Upper lobe of left lung (tissue), 4 donors: ENCODE measurements at regions not wholly inside any gene's neighbourhood (a gene's known extent, or its start where the extent isn't known, plus 50 kb on each side); places are given as distances from the start of the nearest gene placed in this dataset.

Source experiments
- CTCF ChIP-seq, 6 experiments: fragments of 450-650 bp in 4 of 6; fragments of 200-600 bp in 2 of 6; sonication (generic) in 2 of 6; IDR thresholded peaks; one replicate each; pipeline ENCODE4 v1.5.1; 2016 to 2019; ENCODE audit warnings: antibody characterized with exemption in 6 of 6
- EP300 ChIP-seq, 4 donors: sonication (generic); formaldehyde crosslinking; IDR thresholded peaks; one replicate each; pipeline ENCODE4 v1.5.1; 2017; ENCODE audit warnings: antibody characterized with exemption in 4 of 4, control low read depth in 2 of 4
- POLR2A ChIP-seq, 4 donors: fragments of 450-650 bp; IDR thresholded peaks; one replicate each; pipeline ENCODE4 v1.5.1; 2016 to 2017; ENCODE audit warnings: antibody characterized with exemption in 4 of 4, mild to moderate bottlenecking in 2 of 4
- POLR2AphosphoS5 ChIP-seq, 2 donors: sonication (generic); formaldehyde crosslinking; IDR thresholded peaks; one replicate each; pipeline ENCODE4 v1.5.1; 2017; ENCODE audit warnings: antibody characterized with exemption in 2 of 2

- TF ChIP-seq CTCF (IDR thresholded peaks at IDR 0.05) = no peak
- TF ChIP-seq POLR2A (IDR thresholded peaks at IDR 0.05) = no peak
- TF ChIP-seq EP300 (IDR thresholded peaks at IDR 0.05) = no peak
- TF ChIP-seq POLR2AphosphoS5 (IDR thresholded peaks at IDR 0.05) = no peak
These were observed 102.8 kb upstream of the AKIP1 start for GRCh38 chr11:8808226-8808585.
